ENCODE measurements at regions not wholly inside any gene's neighbourhood (a gene's known extent, or its start where the extent isn't known, plus 50 kb on each side); places are given as distances from the start of the nearest gene placed in this dataset.

GRCh38 chr4:29199485-29199884 is 1520.7 kb upstream of the PCDH7 start:
- DNase-seq (ENCODE audit: low spot score) = no peak

- DNase-seq (ENCODE audit: low spot score) = no peak
These were observed 1507.1 kb upstream of the PCDH7 start for GRCh38 chr4:29213020-29213419.

GRCh38 chr4:29220761-29221160 is 1499.4 kb upstream of the PCDH7 start:
- no peak for DNase-seq (ENCODE audit: low spot score)

- no peak for DNase-seq (ENCODE audit: low spot score)
These were observed 1495.3 kb upstream of the PCDH7 start for GRCh38 chr4:29224911-29225310.

GRCh38 chr4:29240641-29241040 is 1479.5 kb upstream of the PCDH7 start:
- DNase-seq (ENCODE audit: low spot score) = no peak

GRCh38 chr4:29243054-29243453 is 1477.1 kb upstream of the PCDH7 start:
- DNase-seq (ENCODE audit: low spot score) = no peak

- DNase-seq (ENCODE audit: low spot score) = no peak
These were observed 1476.3 kb upstream of the PCDH7 start for GRCh38 chr4:29243851-29244250.

- DNase-seq (ENCODE audit: low spot score) = no peak
These were observed 1460.6 kb upstream of the PCDH7 start for GRCh38 chr4:29259556-29259955.

- DNase-seq (ENCODE audit: low spot score) = no peak
These were observed 1457.2 kb upstream of the PCDH7 start for GRCh38 chr4:29262986-29263385.

GRCh38 chr4:29276150-29276549 is 1444.0 kb upstream of the PCDH7 start:
- no peak for DNase-seq (ENCODE audit: low spot score)

GRCh38 chr4:29277381-29277780 is 1442.8 kb upstream of the PCDH7 start:
- no peak for DNase-seq (ENCODE audit: low spot score)

- DNase-seq (ENCODE audit: low spot score) = no peak
These were observed 1441.6 kb upstream of the PCDH7 start for GRCh38 chr4:29278585-29278984.

GRCh38 chr4:29289118-29289517 is 1431.1 kb upstream of the PCDH7 start:
- DNase-seq (ENCODE audit: low spot score) = no peak

- DNase-seq (ENCODE audit: low spot score) = no peak
These were observed 1424.9 kb upstream of the PCDH7 start for GRCh38 chr4:29295280-29295679.

GRCh38 chr4:29304595-29304994 is 1415.6 kb upstream of the PCDH7 start:
- DNase-seq (ENCODE audit: low spot score) = no peak

GRCh38 chr4:29307256-29307655 is 1412.9 kb upstream of the PCDH7 start:
- no peak for DNase-seq (ENCODE audit: low spot score)

- no peak for DNase-seq (ENCODE audit: low spot score)
These were observed 1412.4 kb upstream of the PCDH7 start for GRCh38 chr4:29307755-29308154.

GRCh38 chr4:29309050-29309449 is 1411.1 kb upstream of the PCDH7 start:
- DNase-seq (ENCODE audit: low spot score) = no peak

GRCh38 chr4:29310252-29310651 is 1409.9 kb upstream of the PCDH7 start:
- no peak for DNase-seq (ENCODE audit: low spot score)

GRCh38 chr4:29311247-29311646 is 1408.9 kb upstream of the PCDH7 start:
- no peak for DNase-seq (ENCODE audit: low spot score)

GRCh38 chr4:29319663-29320340 is 1400.4 kb upstream of the PCDH7 start:
- DNase-seq (ENCODE audit: low spot score) = no peak

- no peak for DNase-seq (ENCODE audit: low spot score)
These were observed 1399.1 kb upstream of the PCDH7 start for GRCh38 chr4:29320947-29321620.

- DNase-seq (ENCODE audit: low spot score) = no peak
These were observed 1394.2 kb upstream of the PCDH7 start for GRCh38 chr4:29326004-29326403.
